Fibroblast of lung (primary cell): ENCODE measurements at regions not wholly inside any gene's neighbourhood (a gene's known extent, or its start where the extent isn't known, plus 50 kb on each side); places are given as distances from the start of the nearest gene placed in this dataset.

Source experiments
- DNase-seq, 2 donors: peaks; one replicate each; pipeline versions ENCODE4 v3.0.0 to v3.0.0-alpha.2; 2010; ENCODE audit warnings: low read depth in 2 of 2
- H2AFZ ChIP-seq: 2 replicates; pipeline ENCODE4 v1.5.1; 2012; ENCODE audit warnings: low read length, control low read depth, inconsistent platforms
- H3K27ac ChIP-seq: 2 replicates; pipeline ENCODE4 v1.5.1; 2011; ENCODE audit warnings: low read length, control low read depth; ENCODE audit not compliant: insufficient read depth
- H3K27me3 ChIP-seq: 2 replicates; pipeline ENCODE4 v1.5.1; 2011; ENCODE audit warnings: mild to moderate bottlenecking, low read length; ENCODE audit not compliant: control insufficient read depth, insufficient read depth
- H3K36me3 ChIP-seq: 2 replicates; pipeline ENCODE4 v1.5.1; 2011; ENCODE audit warnings: low read length; ENCODE audit not compliant: control insufficient read depth, insufficient read depth
- H3K4me1 ChIP-seq: 2 replicates; pipeline ENCODE4 v1.5.1; 2011; ENCODE audit warnings: low read length; ENCODE audit not compliant: control insufficient read depth, insufficient read depth; ENCODE audit errors: extremely low read depth
- H3K4me2 ChIP-seq: 2 replicates; pipeline ENCODE4 v1.5.1; 2011; ENCODE audit warnings: low read length, control low read depth; ENCODE audit not compliant: insufficient read depth; ENCODE audit errors: extremely low read depth
- H3K4me3 ChIP-seq, 4 experiments: fragments of 200-600 bp in 1 of 4; sonication (generic) in 1 of 4; replicated peaks in 1 of 4; 2 replicates each; pipeline ENCODE4 v1.5.1; 2011 to 2016; ENCODE audit warnings: low read length in 4 of 4, low read depth in 3 of 4, mild to moderate bottlenecking in 3 of 4, control low read depth in 2 of 4, inconsistent platforms in 1 of 4, mixed read lengths in 1 of 4; ENCODE audit not compliant: insufficient read depth in 1 of 4; ENCODE audit errors: control extremely low read depth in 1 of 4
- H3K79me2 ChIP-seq: 2 replicates; pipeline ENCODE4 v1.5.1; 2012; ENCODE audit warnings: mild to moderate bottlenecking, low read length, inconsistent platforms; ENCODE audit not compliant: control insufficient read depth, insufficient read depth
- H3K9ac ChIP-seq: 2 replicates; pipeline ENCODE4 v1.5.1; 2011; ENCODE audit warnings: mild to moderate bottlenecking, low read length, control low read depth; ENCODE audit not compliant: insufficient read depth
- H3K9me3 ChIP-seq: 2 replicates; pipeline ENCODE4 v1.5.1; 2012; ENCODE audit warnings: low read depth, low read length; ENCODE audit not compliant: control insufficient read depth, insufficient read depth
- H4K20me1 ChIP-seq: 2 replicates; pipeline ENCODE4 v1.5.1; 2011; ENCODE audit warnings: low read length; ENCODE audit not compliant: control insufficient read depth, insufficient read depth; ENCODE audit errors: extremely low read depth
- EZH2 ChIP-seq: IDR thresholded peaks from 2 replicates; pipeline ENCODE4 v1.5.1; 2012; ENCODE audit warnings: low read length, control low read depth, mild to moderate bottlenecking; ENCODE audit errors: missing control alignments
- TF ChIP-seq, protein P1 (sequence below), 2 donors: IDR thresholded peaks in 1 of 2; conservative IDR thresholded peaks in 1 of 2; 1 replicate in 1 of 2; 2 replicates in 1 of 2; pipeline ENCODE4 v1.5.1; 2011 to 2012; ENCODE audit warnings: low read length in 2 of 2, control low read depth in 1 of 2, inconsistent platforms in 1 of 2, low read depth in 1 of 2, mild to moderate bottlenecking in 1 of 2

DNA sequence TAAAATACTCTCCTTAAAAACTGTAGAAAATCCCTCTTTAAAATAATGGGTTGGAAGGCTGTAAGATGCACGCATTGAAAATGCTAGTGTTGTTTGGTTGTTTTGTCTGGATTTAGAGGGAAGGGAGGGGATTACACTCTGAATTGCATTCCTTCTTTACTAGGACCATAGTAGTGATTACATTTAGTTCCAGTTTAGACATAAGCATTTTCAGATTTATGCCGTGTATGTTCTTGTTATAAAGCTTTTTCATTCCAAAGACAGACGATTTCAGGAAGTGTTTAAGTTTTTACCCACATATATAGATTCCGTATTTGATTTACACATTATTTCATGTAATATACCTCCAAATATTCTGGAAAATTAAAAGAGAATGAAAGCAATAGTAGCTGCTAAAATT is 538.4 kb downstream of the PTPRC start:
- no peak for TF ChIP-seq EZH2
- TF ChIP-seq, protein P1, sequence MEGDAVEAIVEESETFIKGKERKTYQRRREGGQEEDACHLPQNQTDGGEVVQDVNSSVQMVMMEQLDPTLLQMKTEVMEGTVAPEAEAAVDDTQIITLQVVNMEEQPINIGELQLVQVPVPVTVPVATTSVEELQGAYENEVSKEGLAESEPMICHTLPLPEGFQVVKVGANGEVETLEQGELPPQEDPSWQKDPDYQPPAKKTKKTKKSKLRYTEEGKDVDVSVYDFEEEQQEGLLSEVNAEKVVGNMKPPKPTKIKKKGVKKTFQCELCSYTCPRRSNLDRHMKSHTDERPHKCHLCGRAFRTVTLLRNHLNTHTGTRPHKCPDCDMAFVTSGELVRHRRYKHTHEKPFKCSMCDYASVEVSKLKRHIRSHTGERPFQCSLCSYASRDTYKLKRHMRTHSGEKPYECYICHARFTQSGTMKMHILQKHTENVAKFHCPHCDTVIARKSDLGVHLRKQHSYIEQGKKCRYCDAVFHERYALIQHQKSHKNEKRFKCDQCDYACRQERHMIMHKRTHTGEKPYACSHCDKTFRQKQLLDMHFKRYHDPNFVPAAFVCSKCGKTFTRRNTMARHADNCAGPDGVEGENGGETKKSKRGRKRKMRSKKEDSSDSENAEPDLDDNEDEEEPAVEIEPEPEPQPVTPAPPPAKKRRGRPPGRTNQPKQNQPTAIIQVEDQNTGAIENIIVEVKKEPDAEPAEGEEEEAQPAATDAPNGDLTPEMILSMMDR (conservative IDR thresholded peaks at IDR 0.05 in 1 of 2, IDR thresholded peaks at IDR 0.05 in 1 of 2; ENCODE audit: low read depth in 1 of 2, low read length in 2 of 2), result no peak
- DNase-seq, result no peak
- H4K20me1 ChIP-seq, result no peaks in the 10 kb centered on the region
- H3K4me2 ChIP-seq, result no peak overlapping the region
- no peak overlapping the region for H2AFZ ChIP-seq
- H3K36me3 ChIP-seq, result no peaks in the 10 kb centered on the region
- H3K27ac ChIP-seq, result no peak overlapping the region
- H3K4me3 ChIP-seq, result no peak overlapping the region
- no peak overlapping the region for H3K9ac ChIP-seq
- H3K27me3 ChIP-seq, result no peaks in the 10 kb centered on the region
- no peaks in the 10 kb centered on the region for H3K9me3 ChIP-seq
- H3K4me1 ChIP-seq, result no peaks in the 10 kb centered on the region
- no peaks in the 10 kb centered on the region for H3K79me2 ChIP-seq

- Histone ChIP-seq H3K4me2 (no peak overlapping the region), H2AFZ (no peak overlapping the region), H3K9me3 (no peaks in the 10 kb centered on the region), H3K79me2 (no peaks in the 10 kb centered on the region), H3K27me3 (no peaks in the 10 kb centered on the region), H3K9ac (no peak overlapping the region), H3K4me1 (no peaks in the 10 kb centered on the region), H3K4me3 (no peak overlapping the region), H3K27ac (no peak overlapping the region), H3K36me3 (no peaks in the 10 kb centered on the region), H4K20me1 (no peaks in the 10 kb centered on the region)
- TF ChIP-seq, protein P1 (conservative IDR thresholded peaks at IDR 0.05 in 1 of 2, IDR thresholded peaks at IDR 0.05 in 1 of 2; ENCODE audit: low read depth in 1 of 2, low read length in 2 of 2), result no peak
- TF ChIP-seq EZH2, result no peak
- DNase-seq, result no peak
Measured at GRCh38 chr1:199178646-199179045, 539.8 kb downstream of the PTPRC start.

DNA sequence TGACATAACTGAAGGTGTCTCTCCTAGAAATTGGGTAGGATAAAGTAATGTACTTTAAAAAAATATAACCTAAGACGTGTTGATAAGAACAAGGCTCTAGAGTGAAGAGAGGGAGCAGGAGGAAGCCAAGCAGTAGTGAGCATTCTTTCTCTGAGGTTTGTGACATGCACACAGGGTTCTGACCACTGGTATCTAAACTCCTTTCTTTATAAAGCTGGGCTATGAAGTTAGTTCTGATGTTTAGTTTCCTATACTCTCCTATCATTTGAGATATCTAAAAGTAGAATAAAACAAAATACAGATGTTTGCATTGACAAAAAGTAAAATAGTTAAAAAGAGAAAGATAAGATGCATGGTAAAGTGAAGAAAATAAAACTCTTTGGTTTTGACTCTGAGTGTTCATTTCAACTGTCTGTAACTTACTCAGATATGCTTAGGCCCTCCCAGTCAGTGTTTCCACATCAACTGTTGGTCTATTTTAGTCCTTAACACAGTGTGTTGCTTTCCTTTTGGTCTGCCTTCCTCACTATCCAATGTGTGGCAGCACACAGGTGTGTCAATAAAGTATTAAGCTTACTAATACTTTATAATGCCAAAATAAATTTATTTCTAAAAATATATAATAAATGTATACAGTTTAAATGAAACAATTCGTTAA is 543.5 kb downstream of the PTPRC start:
- H3K36me3 ChIP-seq, result no peaks in the 10 kb centered on the region
- H3K79me2 ChIP-seq, result no peaks in the 10 kb centered on the region
- no peak overlapping the region for H3K4me3 ChIP-seq
- no peak overlapping the region for H2AFZ ChIP-seq
- H3K9ac ChIP-seq, result no peak overlapping the region
- no peaks in the 10 kb centered on the region for H3K4me1 ChIP-seq
- H3K27me3 ChIP-seq, result no peaks in the 10 kb centered on the region
- no peak overlapping the region for H3K4me2 ChIP-seq
- H3K27ac ChIP-seq, result no peak overlapping the region
- TF ChIP-seq, protein P1 (conservative IDR thresholded peaks at IDR 0.05 in 1 of 2, IDR thresholded peaks at IDR 0.05 in 1 of 2; ENCODE audit: low read depth in 1 of 2, low read length in 2 of 2), result no peak
- H4K20me1 ChIP-seq, result no peaks in the 10 kb centered on the region
- DNase-seq, result peak in 1 of 2 donors; percentile 39
- H3K9me3 ChIP-seq, result no peaks in the 10 kb centered on the region
